Urinary bladder (tissue), 3 donors: ENCODE measurements at regions not wholly inside any gene's neighbourhood (a gene's known extent, or its start where the extent isn't known, plus 50 kb on each side); places are given as distances from the start of the nearest gene placed in this dataset.

Experiments
- DNase-seq: peaks from one replicate; pipeline ENCODE4 v3.0.0-alpha.2; 2015; ENCODE audit errors: extremely low spot score
- H3K27ac ChIP-seq: one replicate; pipeline ENCODE4 v1.5.1; 2013; ENCODE audit warnings: low read depth, mild to moderate bottlenecking, moderate library complexity
- H3K36me3 ChIP-seq: one replicate; pipeline ENCODE4 v1.6.1; 2013; ENCODE audit warnings: mild to moderate bottlenecking, moderate library complexity; ENCODE audit not compliant: insufficient read depth
- H3K4me1 ChIP-seq: one replicate; pipeline ENCODE4 v1.6.1; 2013; ENCODE audit warnings: mild to moderate bottlenecking, moderate library complexity; ENCODE audit not compliant: insufficient read depth
- H3K4me3 ChIP-seq: one replicate; pipeline ENCODE4 v1.5.1; 2013; ENCODE audit warnings: low read depth, low read length
- WGBS: extraction: QIAGEN DNeasy Blood & Tissue Kit; methylation state at CpG from one replicate; pipeline ENCODE4 v1.1.7; 2013; 5-methylcytosine and 5-hydroxymethylcytosine counted together
- donor health status: healthy with polysubstance abuse.
- donor health status: healthy.

DNA sequence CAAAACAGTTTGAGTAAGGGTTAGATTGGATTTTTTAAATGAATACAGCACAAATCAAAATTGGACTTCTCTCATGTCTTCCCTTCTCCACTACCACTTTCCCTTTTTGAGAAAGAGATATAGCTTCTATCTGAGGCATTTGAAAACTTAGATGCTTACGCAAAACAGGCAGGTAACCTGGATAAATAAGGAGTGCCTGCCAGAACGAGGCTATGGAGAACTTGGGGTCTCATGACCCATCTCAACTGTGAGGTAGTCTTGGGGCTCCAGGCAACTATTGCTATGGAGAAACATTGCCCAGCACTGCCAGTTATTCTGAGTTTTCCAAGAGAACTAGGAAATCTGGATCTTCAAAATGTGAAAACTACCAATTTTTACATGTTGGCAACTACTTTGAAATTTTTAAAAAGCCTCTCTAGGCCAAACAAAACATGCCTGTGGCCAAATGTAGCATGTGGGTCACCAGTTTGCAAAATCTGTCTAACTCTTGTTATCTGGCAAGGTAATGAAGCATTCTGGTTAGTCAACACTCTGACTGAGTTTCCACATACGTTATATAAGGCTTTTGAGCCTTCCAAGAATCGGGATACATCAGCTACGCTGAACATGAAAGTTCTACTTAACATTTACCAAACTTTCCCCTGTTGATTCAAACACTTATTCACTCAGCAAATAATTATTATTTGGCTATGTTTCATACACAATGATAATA is 752.7 kb downstream of the KCNA4 start:
- Histone ChIP-seq H3K4me1 (no peaks in the 10 kb centered on the region), H3K36me3 (no peaks in the 10 kb centered on the region), H3K27ac (no peak overlapping the region), H3K4me3 (no peak overlapping the region)
- no peak for DNase-seq
- 83% methylated on average over 5 of the region's 5 CpGs for WGBS

DNA sequence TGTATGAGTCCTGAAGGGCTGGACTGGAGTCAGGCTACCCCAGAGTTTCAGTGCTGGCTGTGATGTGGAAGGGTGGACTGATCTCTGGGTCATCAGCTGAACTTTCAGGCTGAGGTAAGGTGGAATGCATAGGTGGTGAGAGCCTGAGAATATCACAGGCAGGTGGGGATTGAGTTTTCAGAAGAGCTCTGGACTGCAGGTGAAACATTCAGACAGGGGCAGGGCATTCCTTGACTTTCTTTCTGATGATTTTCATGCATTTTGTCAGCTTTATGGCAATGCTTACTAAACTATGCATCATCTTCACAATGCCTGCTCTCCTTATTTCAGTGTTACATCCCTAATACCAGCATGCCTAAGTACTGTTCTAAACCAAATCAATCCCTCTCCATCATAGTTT is 755.0 kb downstream of the KCNA4 start:
- Histone ChIP-seq H3K27ac (no peak overlapping the region), H3K4me1 (no peaks in the 10 kb centered on the region), H3K36me3 (no peaks in the 10 kb centered on the region), H3K4me3 (no peak overlapping the region)
- no peak for DNase-seq

DNA sequence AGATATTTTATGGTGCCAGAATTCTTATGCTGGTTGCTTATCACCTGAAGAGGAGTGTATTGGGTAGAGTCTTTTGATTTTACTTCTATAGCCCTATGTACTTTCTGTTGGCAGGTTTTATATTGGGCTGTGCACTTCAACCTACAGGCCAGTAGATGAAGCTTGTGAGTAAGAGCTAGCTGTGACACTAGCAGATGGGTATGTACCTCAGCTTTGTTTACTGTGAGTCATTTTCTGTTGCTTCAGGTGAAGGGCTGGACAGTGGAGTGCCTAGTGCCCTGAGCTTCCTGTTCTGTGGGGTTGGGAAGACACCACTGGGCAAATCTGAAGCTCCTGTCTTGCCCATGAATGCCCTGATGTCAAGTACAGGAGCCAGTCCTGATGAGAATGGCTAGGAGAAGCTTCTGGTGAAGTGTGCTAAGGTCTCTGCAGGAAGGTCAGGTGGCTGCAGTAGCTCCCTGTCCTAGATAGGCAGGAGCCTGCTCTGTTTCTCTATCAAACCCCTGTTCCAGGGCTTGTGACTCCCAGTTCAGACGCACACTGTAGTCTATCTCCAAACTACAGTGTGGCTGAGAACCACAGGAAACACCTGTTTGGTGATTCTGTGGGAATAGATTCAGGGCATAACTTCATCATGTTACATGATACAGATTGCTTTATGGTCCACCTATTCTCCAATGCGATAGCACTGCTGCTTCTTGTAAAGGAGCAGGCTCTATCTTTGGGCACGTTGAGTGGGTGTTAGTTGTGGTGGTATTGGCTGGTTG is 755.7 kb downstream of the KCNA4 start:
- DNase-seq, result no peak
- 93% methylated on average over 3 of the region's 3 CpGs for WGBS

DNA sequence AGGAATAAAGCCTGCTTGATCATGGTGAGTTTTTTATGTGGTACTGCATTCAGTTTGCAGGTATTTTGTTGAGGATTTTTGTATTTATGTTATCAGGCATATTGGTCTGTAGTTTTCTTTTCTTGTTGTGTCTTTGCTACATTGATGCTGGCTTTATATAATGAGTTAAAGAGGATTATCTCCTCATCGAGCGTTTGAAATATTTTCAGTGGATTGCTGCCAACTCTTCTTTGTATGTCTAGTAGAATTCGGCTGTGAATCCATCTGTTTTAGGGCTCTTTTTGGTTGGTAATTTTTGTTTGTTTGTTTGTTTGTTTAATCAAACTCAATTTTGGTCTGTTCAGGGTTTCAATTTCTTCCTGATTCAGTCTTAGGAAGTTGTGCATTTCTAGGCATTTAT is 758.4 kb downstream of the KCNA4 start:
- no peaks in the 10 kb centered on the region for H3K36me3 ChIP-seq
- no peak overlapping the region for H3K4me3 ChIP-seq
- no peak overlapping the region for H3K27ac ChIP-seq
- no peaks in the 10 kb centered on the region for H3K4me1 ChIP-seq
- WGBS, result 50% methylated on average over 3 of the region's 3 CpGs
- DNase-seq, result no peak

More for the DNA sequence above, 755.7 kb downstream of the KCNA4 start:
- no peaks in the 10 kb centered on the region for H3K36me3 ChIP-seq
- no peak overlapping the region for H3K4me3 ChIP-seq
- H3K27ac ChIP-seq, result no peak overlapping the region
- H3K4me1 ChIP-seq, result no peaks in the 10 kb centered on the region

DNA sequence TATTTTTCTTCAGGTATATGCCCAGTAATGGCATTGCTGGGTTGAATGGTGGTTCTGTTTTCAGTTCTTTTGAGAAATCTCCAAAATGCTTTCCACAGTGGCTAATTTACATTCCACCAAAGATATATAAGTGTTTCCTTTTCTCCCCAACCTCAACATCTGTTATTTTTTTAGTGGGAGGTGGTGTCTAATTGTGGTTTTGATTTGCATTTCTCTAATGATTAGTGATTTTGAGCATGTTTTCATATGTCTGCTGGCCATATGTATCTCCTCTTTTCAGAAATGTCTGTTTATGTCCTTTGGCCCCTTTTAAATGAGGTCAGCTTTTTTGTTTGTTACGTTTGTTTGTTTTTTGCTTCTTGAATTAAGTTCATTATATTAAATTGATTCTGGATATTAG is 760.2 kb downstream of the KCNA4 start:
- Histone ChIP-seq H3K4me3 (no peak overlapping the region), H3K4me1 (no peaks in the 10 kb centered on the region), H3K36me3 (no peaks in the 10 kb centered on the region), H3K27ac (no peak overlapping the region)
- 0% methylated on average over 1 of the region's 1 CpG for WGBS
- no peak for DNase-seq

DNA sequence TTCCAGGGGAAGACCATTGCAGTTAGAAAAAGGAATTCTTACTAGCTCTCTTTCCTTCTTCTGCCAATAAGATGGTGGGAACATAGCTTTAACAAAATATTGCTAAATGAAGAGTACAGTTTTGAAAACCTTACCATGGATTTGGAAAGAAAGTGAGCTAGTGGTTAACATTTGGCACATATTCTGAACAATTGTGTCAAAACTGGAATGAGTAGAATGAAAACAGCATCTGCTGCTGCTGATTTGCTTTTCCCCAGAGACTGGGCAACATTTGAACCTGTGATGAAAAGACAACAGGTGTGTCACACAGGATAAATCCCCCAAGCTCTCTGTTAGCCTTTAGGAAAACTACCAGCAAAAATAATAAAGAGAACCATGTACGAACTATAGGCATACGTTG is 761.4 kb downstream of the KCNA4 start:
- no peak overlapping the region for H3K4me3 ChIP-seq
- H3K4me1 ChIP-seq, result no peaks in the 10 kb centered on the region
- 89% methylated on average over 2 of the region's 2 CpGs for WGBS
- no peaks in the 10 kb centered on the region for H3K36me3 ChIP-seq
- no peak overlapping the region for H3K27ac ChIP-seq
- DNase-seq, result no peak

DNA sequence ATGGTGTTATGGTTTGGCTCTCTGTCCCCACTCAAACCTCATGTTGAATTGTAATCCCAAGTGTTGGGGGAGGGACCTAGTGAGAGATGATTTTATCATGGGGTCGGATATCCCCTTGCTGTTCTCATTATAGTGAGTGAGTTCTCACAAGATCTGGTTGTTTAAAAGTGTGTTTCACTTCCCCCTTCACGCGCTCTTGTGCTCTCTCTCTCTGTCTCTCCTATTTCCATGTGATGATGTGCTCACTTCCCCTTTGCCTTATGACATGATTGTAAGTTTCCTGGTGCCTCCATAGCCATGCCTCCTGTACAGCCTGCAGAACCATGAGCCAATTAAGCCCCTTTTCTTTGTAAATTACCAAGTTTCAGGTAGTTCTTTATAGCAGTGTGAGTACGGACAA is 765.1 kb downstream of the KCNA4 start:
- Histone ChIP-seq H3K36me3 (no peaks in the 10 kb centered on the region), H3K4me3 (no peak overlapping the region), H3K27ac (no peak overlapping the region), H3K4me1 (no peaks in the 10 kb centered on the region)
- 80% methylated on average over 4 of the region's 4 CpGs for WGBS
- no peak for DNase-seq

DNA sequence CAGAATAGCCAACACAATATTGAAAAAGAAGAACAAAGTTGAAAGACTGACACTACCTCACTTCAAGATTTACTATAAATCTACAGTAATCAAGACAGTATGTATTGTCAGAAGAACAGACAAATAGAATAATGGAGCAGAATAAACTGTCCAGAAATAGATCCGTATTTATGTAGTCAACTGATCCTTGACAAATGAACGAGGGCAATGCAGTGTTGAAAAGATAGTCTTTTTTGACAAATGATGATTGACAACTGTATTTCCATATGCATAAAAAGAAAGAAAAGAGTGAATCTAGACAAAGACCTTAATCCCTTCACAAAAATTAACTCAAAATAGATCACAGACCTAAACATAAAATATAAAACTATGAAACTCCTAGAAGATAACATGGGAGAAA is 767.1 kb downstream of the KCNA4 start:
- no peaks in the 10 kb centered on the region for H3K4me1 ChIP-seq
- no peak overlapping the region for H3K27ac ChIP-seq
- WGBS, result 86% methylated on average over 2 of the region's 2 CpGs
- H3K4me3 ChIP-seq, result no peak overlapping the region
- DNase-seq, result no peak
- H3K36me3 ChIP-seq, result no peaks in the 10 kb centered on the region

DNA sequence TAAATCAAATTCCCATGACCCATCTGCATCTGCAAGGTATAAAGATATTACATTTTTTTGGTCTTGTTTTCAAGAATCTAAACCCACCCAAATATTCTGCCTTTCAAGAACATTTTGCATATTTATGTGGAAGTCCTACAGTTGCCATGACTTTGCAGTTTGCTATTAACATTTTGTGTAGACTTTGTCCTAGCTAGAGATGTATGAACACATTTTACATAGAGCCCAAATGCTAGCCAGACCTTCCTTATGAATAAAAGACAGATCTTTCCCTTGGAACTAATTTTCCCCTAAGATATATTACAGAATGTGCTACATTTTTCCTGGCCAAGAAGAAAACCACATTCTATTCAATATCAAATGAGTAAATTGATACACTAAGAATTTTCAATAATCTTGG is 772.5 kb downstream of the KCNA4 start:
- H3K36me3 ChIP-seq, result no peaks in the 10 kb centered on the region
- no peak overlapping the region for H3K27ac ChIP-seq
- DNase-seq, result no peak
- no peak overlapping the region for H3K4me3 ChIP-seq
- no peaks in the 10 kb centered on the region for H3K4me1 ChIP-seq

DNA sequence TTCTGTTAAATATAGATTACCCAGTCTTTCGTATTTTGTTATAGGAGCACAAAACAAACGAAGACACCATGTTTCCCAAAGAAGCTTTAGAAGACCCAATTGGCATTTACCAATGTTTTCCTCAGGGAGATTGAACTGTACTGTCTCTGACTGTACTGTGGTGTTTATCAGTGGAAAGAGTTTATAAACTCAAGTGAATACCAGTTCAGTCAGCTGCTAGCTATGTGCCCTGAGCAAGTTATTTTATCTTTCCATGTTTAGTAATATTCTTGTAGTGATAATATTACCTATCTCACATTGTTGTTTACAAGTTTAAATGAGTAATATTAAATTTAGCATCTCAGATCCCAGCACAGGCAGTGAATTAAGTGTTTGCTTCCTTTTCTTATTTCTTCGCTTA is 773.2 kb downstream of the KCNA4 start:
- DNase-seq, result no peak
- Histone ChIP-seq H3K4me1 (no peaks in the 10 kb centered on the region), H3K36me3 (no peaks in the 10 kb centered on the region), H3K4me3 (no peak overlapping the region), H3K27ac (no peak overlapping the region)
- WGBS, result 90% methylated on average over 3 of the region's 3 CpGs

DNA sequence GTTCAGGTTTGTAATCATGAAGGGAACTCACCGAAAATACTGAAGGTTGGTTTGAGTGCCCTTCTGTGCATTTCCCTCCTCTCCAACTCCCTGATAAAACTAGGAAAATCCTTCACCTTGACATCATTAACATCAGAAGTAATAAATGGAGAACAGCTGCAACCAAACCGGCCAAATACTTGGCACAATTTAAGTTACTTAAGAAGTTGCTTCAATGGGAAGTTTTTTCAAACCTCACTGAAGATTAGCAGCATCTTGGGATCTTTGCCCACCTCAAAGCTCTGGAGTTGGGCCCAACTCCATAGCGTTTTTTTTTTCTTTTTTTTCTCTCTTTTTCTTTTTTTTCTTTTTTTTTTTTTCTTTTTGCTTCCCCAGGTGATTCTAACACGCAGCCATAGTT is 784.8 kb downstream of the KCNA4 start:
- H3K27ac ChIP-seq, result no peak overlapping the region
- WGBS, result 52% methylated on average over 4 of the region's 4 CpGs
- H3K4me1 ChIP-seq, result no peaks in the 10 kb centered on the region
- DNase-seq, result no peak
- no peaks in the 10 kb centered on the region for H3K36me3 ChIP-seq
- no peak overlapping the region for H3K4me3 ChIP-seq

DNA sequence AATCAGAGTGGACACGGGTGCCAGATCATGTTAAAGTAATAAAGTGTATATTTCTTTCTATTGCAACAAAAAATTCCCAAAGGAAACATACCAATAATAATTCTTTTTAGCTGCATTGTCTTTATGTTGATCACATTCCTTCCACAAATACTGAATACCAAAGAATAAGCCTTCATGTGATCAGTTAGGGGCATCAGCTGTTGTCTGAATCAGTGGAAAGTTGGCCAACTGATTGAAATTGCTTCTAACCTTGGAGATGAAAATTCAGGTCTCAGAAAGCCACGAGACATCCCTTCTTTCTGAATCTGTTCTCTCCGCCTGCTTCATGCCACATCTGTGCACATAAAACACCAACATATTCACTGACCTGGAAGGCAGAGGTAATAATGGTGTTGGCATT is 785.2 kb downstream of the KCNA4 start:
- 85% methylated on average over 3 of the region's 3 CpGs for whole genome bisulfite sequencing
- DNase-seq, result no peak
- H3K4me1 ChIP-seq, result no peaks in the 10 kb centered on the region
- no peaks in the 10 kb centered on the region for H3K36me3 ChIP-seq
- H3K4me3 ChIP-seq, result no peak overlapping the region
- H3K27ac ChIP-seq, result no peak overlapping the region

DNA sequence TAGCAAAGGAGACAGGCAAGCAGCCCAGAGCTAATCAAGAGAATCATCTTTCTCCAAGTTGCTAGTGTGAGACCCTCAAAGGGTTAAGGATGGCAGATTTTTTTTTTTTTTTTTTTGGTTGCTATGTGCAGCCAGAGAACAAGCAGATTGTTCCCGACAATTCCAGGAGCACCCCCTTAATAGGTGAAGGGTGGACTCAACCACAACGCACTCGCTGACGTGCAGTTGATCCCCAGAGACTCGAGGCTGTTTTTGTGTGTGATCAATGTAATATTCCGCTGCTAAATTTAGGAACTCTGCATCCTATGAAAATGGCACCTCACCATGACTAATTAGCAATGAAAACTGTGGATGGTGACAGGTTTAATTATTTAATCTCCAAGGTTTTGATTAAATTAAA is 789.0 kb downstream of the KCNA4 start:
- no peak overlapping the region for H3K27ac ChIP-seq
- no peak overlapping the region for H3K4me3 ChIP-seq
- no peaks in the 10 kb centered on the region for H3K36me3 ChIP-seq
- 32% methylated on average over 6 of the region's 6 CpGs for whole genome bisulfite sequencing
- H3K4me1 ChIP-seq, result no peaks in the 10 kb centered on the region
- no peak for DNase-seq

DNA sequence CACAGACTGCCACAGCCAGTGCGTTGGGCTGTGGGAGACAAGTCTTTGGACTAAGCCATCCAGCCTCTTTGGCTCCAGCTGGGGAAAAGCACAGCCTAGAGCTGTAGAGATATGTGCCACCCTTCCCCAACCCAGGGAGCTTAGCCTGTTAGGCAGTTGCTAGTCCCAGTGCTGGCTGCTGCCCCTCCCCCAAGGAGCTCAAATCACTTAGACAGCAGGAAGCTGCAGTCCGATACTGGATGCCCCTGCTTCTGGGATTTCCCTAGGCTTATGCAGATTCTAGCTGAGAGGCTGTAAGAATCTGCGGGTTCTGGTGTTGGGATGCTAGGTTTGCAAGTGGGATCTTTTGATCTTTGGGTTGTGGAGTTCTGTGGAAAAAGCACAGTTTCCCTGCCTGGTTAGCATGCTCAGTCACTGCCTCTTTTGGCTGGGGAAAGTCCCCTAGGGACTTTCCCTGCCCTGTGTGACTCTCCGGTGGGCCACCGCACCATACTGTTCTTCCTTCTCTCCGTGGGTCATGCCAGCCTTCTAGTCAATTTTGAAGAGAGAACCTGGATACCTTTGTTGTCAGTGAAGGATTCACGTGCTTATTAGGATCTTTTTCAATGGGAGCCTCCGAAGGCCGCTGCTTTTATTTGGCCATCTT is 792.0 kb downstream of the KCNA4 start:
- WGBS, result 75% methylated on average over 9 of the region's 9 CpGs
- DNase-seq, result no peak

More for the DNA sequence above, 792.0 kb downstream of the KCNA4 start:
- H3K4me3 ChIP-seq, result no peak overlapping the region
- H3K27ac ChIP-seq, result no peak overlapping the region
- no peaks in the 10 kb centered on the region for H3K36me3 ChIP-seq
- H3K4me1 ChIP-seq, result no peaks in the 10 kb centered on the region
